ACHN (cell line): ENCODE measurements at regions not wholly inside any gene's neighbourhood (a gene's known extent, or its start where the extent isn't known, plus 50 kb on each side); places are given as distances from the start of the nearest gene placed in this dataset.

Source experiments
- DNase-seq: peaks from one replicate; pipeline ENCODE4 v3.0.0-alpha.2; 2015
- in situ Hi-C: cut with HindIII; loops from 2 replicates; pipeline ENCODE4 v1.10.0; 2017; ENCODE audit warnings: low sequenced_read_pairs, low pct_ligation_motif_present, low pct_unique_long_range_greater_than_20kb

GRCh38 chr2:128995086-128995485, 676.4 kb upstream of the HS6ST1 start:
- in situ Hi-C loops = no loop called here
- DNase-seq = no peak

GRCh38 chr2:128996078-128996477, 677.4 kb upstream of the HS6ST1 start:
- in situ Hi-C loops = no loop called here
- no peak for DNase-seq

GRCh38 chr2:128997166-128997866, 678.6 kb upstream of the HS6ST1 start:
- in situ Hi-C loops = no loop called here
- no peak for DNase-seq

- DNase-seq = no peak
- in situ Hi-C loops = no loop called here
Observed at GRCh38 chr2:129001926-129002325, 683.3 kb upstream of the HS6ST1 start.

GRCh38 chr2:129002751-129003150, 684.1 kb upstream of the HS6ST1 start:
- DNase-seq = no peak
- in situ Hi-C loops = no loop called here

GRCh38 chr2:129004485-129004884, 685.8 kb upstream of the HS6ST1 start:
- in situ Hi-C loops = no loop called here
- DNase-seq = no peak

- DNase-seq = no peak
- in situ Hi-C loops = no loop called here
Observed at GRCh38 chr2:129004940-129005490, 686.3 kb upstream of the HS6ST1 start.

- no peak for DNase-seq
- in situ Hi-C loops = no loop called here
Observed at GRCh38 chr2:129006135-129006886, 687.6 kb upstream of the HS6ST1 start.

GRCh38 chr2:129006901-129007300, 688.2 kb upstream of the HS6ST1 start:
- no peak for DNase-seq
- in situ Hi-C loops = no loop called here

- in situ Hi-C loops = no loop called here
Observed at GRCh38 chr2:129008055-129008880, 689.6 kb upstream of the HS6ST1 start.

GRCh38 chr2:129008881-129009554, 690.4 kb upstream of the HS6ST1 start:
- in situ Hi-C loops = no loop called here
- no peak for DNase-seq

More at GRCh38 chr2:129008055-129008880, 689.6 kb upstream of the HS6ST1 start:
- DNase-seq = no peak

- in situ Hi-C loops = no loop called here
- DNase-seq = no peak
Observed at GRCh38 chr2:129009555-129010146, 691.0 kb upstream of the HS6ST1 start.

GRCh38 chr2:129010262-129010661, 691.6 kb upstream of the HS6ST1 start:
- DNase-seq = no peak
- in situ Hi-C loops = no loop called here

GRCh38 chr2:129011466-129012061, 692.9 kb upstream of the HS6ST1 start:
- DNase-seq = no peak
- in situ Hi-C loops = no loop called here

GRCh38 chr2:129014432-129014831, 695.8 kb upstream of the HS6ST1 start:
- in situ Hi-C loops = no loop called here
- no peak for DNase-seq

GRCh38 chr2:129015397-129016285, 697.0 kb upstream of the HS6ST1 start:
- no peak for DNase-seq
- in situ Hi-C loops = no loop called here

- in situ Hi-C loops = no loop called here
- no peak for DNase-seq
Observed at GRCh38 chr2:129016972-129017371, 698.3 kb upstream of the HS6ST1 start.
